HL-60 (cell line): ENCODE measurements at regions not wholly inside any gene's neighbourhood (a gene's known extent, or its start where the extent isn't known, plus 50 kb on each side); places are given as distances from the start of the nearest gene placed in this dataset.

ENCODE experiments used
- TF ChIP-seq, protein P1 (sequence below): IDR thresholded peaks from one replicate; pipeline ENCODE4 v1.5.1; 2011; ENCODE audit warnings: low read length, control low read depth, inconsistent platforms; ENCODE audit not compliant: insufficient read depth
- TF ChIP-seq, protein P2 (sequence below): IDR thresholded peaks from 2 replicates; pipeline ENCODE4 v1.6.1; 2012; ENCODE audit warnings: low read depth; ENCODE audit not compliant: insufficient replicate concordance

DNA sequence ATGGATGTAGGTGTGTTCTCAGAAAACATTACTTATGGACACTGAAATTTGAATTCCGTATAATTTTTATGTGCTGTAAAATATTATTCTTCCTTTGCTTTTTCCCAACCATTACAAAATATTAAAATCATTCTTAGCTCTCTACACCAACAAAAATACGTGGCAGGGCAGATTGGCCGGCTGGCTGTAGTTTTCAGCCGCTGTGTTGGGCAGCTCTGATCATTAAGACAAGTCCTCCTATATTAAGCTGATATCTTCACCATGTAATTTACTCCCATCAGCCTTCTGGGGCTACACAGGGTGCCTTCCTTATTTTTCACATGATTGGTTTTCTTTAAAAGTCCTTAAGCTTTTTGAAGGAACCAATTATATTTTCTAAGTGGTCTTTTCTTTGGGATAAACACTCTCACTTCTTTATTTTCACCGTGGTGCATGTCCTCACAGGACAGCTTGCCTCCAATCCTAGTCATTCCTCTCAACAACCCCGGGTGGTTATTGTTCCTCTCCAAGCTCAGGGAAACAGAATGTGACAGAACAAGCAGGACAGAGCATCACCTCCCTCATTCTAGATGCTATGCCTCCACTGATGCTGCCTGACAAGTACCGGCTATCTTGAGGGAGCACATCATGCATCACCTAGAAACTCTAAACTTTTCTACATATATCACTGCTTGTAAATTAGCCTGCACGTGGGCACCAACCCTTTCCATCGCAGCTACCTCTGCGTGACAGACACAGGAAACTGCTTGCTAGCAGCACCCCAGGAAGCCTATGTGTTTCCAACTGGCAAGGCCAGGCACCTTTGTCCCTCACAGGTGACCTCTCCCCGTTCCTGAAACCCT lies 362.3 kb downstream of the MYCN start:
- TF ChIP-seq, protein P1, sequence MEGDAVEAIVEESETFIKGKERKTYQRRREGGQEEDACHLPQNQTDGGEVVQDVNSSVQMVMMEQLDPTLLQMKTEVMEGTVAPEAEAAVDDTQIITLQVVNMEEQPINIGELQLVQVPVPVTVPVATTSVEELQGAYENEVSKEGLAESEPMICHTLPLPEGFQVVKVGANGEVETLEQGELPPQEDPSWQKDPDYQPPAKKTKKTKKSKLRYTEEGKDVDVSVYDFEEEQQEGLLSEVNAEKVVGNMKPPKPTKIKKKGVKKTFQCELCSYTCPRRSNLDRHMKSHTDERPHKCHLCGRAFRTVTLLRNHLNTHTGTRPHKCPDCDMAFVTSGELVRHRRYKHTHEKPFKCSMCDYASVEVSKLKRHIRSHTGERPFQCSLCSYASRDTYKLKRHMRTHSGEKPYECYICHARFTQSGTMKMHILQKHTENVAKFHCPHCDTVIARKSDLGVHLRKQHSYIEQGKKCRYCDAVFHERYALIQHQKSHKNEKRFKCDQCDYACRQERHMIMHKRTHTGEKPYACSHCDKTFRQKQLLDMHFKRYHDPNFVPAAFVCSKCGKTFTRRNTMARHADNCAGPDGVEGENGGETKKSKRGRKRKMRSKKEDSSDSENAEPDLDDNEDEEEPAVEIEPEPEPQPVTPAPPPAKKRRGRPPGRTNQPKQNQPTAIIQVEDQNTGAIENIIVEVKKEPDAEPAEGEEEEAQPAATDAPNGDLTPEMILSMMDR: no peak
- TF ChIP-seq, protein P2, sequence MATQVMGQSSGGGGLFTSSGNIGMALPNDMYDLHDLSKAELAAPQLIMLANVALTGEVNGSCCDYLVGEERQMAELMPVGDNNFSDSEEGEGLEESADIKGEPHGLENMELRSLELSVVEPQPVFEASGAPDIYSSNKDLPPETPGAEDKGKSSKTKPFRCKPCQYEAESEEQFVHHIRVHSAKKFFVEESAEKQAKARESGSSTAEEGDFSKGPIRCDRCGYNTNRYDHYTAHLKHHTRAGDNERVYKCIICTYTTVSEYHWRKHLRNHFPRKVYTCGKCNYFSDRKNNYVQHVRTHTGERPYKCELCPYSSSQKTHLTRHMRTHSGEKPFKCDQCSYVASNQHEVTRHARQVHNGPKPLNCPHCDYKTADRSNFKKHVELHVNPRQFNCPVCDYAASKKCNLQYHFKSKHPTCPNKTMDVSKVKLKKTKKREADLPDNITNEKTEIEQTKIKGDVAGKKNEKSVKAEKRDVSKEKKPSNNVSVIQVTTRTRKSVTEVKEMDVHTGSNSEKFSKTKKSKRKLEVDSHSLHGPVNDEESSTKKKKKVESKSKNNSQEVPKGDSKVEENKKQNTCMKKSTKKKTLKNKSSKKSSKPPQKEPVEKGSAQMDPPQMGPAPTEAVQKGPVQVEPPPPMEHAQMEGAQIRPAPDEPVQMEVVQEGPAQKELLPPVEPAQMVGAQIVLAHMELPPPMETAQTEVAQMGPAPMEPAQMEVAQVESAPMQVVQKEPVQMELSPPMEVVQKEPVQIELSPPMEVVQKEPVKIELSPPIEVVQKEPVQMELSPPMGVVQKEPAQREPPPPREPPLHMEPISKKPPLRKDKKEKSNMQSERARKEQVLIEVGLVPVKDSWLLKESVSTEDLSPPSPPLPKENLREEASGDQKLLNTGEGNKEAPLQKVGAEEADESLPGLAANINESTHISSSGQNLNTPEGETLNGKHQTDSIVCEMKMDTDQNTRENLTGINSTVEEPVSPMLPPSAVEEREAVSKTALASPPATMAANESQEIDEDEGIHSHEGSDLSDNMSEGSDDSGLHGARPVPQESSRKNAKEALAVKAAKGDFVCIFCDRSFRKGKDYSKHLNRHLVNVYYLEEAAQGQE: no peak
